ENCODE measurements at regions not wholly inside any gene's neighbourhood (a gene's known extent, or its start where the extent isn't known, plus 50 kb on each side); places are given as distances from the start of the nearest gene placed in this dataset.
"Not testable (repeated sequence)": the region's sequence is repeated elsewhere in the genome, so short reads cannot be mapped to it uniquely, and the experiment has no call there.

- no peaks in the 10 kb centered on the region for H3K36me3 ChIP-seq
- no peak overlapping the region for H3K4me3 ChIP-seq
- H3K4me1 ChIP-seq: no peaks in the 10 kb centered on the region
- intact Hi-C loops (cut with DNase I; ENCODE audit: low total_unique reads): no loop called here
- peaks cover 0 to 4% of the 10 kb centered on the region in 2 donors for H3K27me3 ChIP-seq
- no peak for TF ChIP-seq POLR2A (IDR thresholded peaks at IDR 0.05)
- no peak for TF ChIP-seq POLR2AphosphoS5 (IDR thresholded peaks at IDR 0.05)
- TF ChIP-seq, protein P1, sequence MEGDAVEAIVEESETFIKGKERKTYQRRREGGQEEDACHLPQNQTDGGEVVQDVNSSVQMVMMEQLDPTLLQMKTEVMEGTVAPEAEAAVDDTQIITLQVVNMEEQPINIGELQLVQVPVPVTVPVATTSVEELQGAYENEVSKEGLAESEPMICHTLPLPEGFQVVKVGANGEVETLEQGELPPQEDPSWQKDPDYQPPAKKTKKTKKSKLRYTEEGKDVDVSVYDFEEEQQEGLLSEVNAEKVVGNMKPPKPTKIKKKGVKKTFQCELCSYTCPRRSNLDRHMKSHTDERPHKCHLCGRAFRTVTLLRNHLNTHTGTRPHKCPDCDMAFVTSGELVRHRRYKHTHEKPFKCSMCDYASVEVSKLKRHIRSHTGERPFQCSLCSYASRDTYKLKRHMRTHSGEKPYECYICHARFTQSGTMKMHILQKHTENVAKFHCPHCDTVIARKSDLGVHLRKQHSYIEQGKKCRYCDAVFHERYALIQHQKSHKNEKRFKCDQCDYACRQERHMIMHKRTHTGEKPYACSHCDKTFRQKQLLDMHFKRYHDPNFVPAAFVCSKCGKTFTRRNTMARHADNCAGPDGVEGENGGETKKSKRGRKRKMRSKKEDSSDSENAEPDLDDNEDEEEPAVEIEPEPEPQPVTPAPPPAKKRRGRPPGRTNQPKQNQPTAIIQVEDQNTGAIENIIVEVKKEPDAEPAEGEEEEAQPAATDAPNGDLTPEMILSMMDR (IDR thresholded peaks at IDR 0.05): no peak
- no peak for DNase-seq (ENCODE audit: low spot score in 2 of 2)
- H3K27ac ChIP-seq: no peak overlapping the region
- no peaks in the 10 kb centered on the region for H3K9me3 ChIP-seq
Observed at GRCh38 chr7:37550426-37550825, 101.8 kb upstream of the ELMO1 start.

GRCh38 chr7:37550872-37551271 lies 102.2 kb upstream of the ELMO1 start:
- no peak for DNase-seq (ENCODE audit: low spot score in 2 of 2)
- TF ChIP-seq, protein P1 (IDR thresholded peaks at IDR 0.05): no peak
- TF ChIP-seq POLR2AphosphoS5 (IDR thresholded peaks at IDR 0.05) (no peak), POLR2A (IDR thresholded peaks at IDR 0.05) (no peak)
- Histone ChIP-seq H3K36me3 (no peaks in the 10 kb centered on the region), H3K27me3 (peaks cover 0 to 4% of the 10 kb centered on the region in 2 donors), H3K9me3 (no peaks in the 10 kb centered on the region), H3K4me3 (no peak overlapping the region), H3K27ac (no peak overlapping the region), H3K4me1 (no peaks in the 10 kb centered on the region)
- intact Hi-C loops (cut with DNase I; ENCODE audit: low total_unique reads): no loop called here

DNA sequence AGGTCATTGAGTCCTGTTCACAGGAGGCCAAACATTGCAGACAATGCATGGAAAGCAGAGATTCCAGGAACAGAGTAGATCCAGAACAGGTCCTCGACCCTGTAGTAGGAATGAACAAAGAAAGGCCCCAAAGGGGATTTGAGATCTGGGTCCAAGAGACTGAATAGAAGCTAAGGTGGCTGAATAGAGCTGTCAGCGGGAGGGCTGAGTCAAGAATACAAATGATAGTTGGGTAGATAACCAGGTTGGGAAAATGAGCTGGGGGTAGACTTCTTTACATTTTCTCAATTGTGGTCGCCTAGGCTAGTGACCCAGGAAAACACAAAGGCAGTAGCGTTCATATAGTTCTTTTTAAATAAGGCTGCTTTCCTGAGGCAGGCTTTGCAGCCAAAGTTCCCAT lies 103.4 kb upstream of the ELMO1 start:
- no peak overlapping the region for H3K4me3 ChIP-seq
- peaks cover 0 to 4% of the 10 kb centered on the region in 2 donors for H3K27me3 ChIP-seq
- no peaks in the 10 kb centered on the region for H3K4me1 ChIP-seq
- H3K36me3 ChIP-seq: no peaks in the 10 kb centered on the region
- intact Hi-C loops (cut with DNase I; ENCODE audit: low total_unique reads): no loop called here
- H3K27ac ChIP-seq: no peak overlapping the region
- TF ChIP-seq, protein P1 (IDR thresholded peaks at IDR 0.05): no peak
- TF ChIP-seq POLR2AphosphoS5 (IDR thresholded peaks at IDR 0.05): no peak
- no peak for TF ChIP-seq POLR2A (IDR thresholded peaks at IDR 0.05)
- no peak for DNase-seq (ENCODE audit: low spot score in 2 of 2)
- no peaks in the 10 kb centered on the region for H3K9me3 ChIP-seq

DNA sequence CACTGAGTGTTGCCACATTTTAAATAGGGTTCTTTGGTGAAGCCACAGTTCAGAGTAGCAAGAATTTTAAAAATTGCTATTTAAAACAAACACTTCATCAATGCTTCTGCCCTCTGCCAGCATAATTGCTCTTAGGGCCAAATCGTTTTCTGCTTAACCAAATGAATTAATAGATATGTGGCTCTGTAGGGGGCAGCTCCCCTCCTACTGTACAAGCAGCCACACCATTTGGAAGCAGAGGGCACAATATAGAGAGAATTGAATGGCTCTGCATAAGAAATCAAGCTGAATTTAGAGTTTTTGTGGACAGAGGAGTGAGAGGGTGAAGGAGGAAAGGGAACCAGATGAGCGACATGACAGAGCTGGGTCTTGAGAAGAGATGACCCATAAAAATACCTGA lies 103.8 kb upstream of the ELMO1 start:
- DNase-seq (ENCODE audit: low spot score in 2 of 2); H3K9me3 ChIP-seq; H3K4me1 ChIP-seq; intact Hi-C loops (cut with DNase I; ENCODE audit: low total_unique reads); H3K4me3 ChIP-seq; H3K27me3 ChIP-seq; H3K27ac ChIP-seq; H3K36me3 ChIP-seq: not testable (repeated sequence)

DNA sequence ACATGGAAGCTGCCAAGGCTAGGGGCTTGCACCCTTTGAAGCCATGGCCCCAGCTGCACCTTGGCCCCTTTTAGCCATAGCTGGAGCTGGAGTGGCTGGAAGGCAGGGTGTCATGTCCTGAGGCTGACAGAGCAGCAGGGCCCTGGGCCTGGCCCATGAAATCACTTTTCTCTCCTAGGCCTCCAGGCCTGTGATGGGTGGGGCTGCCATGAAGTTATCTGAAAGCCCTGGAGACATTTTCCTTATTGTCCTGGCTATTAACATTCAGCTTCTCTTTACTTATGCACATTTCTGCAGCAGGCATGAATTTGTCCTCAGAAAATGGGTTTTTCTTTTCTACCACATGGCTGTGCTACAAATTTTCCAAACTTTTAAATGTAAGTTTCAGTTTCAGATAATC lies 106.9 kb upstream of the ELMO1 start:
- Histone ChIP-seq H3K4me1 (no peaks in the 10 kb centered on the region), H3K9me3 (no peaks in the 10 kb centered on the region), H3K27ac (no peak overlapping the region), H3K4me3 (no peak overlapping the region), H3K36me3 (no peaks in the 10 kb centered on the region), H3K27me3 (peaks cover 0 to 4% of the 10 kb centered on the region in 2 donors)
- intact Hi-C loops (cut with DNase I; ENCODE audit: low total_unique reads): no loop called here
- TF ChIP-seq, protein P1 (IDR thresholded peaks at IDR 0.05): no peak
- TF ChIP-seq POLR2AphosphoS5 (IDR thresholded peaks at IDR 0.05) (no peak), POLR2A (IDR thresholded peaks at IDR 0.05) (no peak)
- DNase-seq (ENCODE audit: low spot score in 2 of 2): no peak

DNA sequence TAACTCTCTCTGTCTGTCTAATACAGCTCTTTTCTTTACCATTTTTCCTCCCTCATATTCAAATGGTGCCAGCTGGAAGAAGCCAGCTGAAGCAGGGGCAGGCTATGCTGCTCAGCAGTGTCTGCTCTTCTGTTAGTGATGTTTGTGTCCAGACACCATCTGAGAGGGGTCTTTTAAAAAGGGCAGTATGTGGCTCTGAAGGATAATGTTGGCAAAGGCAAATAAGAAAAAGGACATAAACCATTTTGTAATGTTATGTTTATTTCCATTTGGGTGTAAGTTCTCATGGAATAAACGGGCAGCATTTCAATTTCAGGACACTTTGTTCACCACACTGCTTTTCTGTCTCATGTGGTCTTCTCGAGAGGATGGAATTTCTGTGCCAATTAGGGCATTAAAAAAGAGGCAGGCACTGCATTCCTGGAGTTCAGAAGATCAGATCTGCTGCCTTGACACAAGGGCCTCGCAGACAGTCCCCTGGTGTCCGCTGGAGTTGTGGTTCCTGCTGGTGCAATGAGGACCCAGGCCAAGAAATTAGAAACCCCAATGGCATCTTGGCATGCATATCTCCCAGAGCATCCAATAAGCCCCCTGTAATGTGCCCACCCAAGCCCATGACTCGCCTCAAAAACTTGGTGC lies 109.0 kb upstream of the ELMO1 start:
- intact Hi-C loops (cut with DNase I; ENCODE audit: low total_unique reads): no loop called here
- Histone ChIP-seq H3K36me3 (no peaks in the 10 kb centered on the region), H3K4me3 (no peak overlapping the region), H3K4me1 (no peaks in the 10 kb centered on the region), H3K27me3 (no peaks in the 10 kb centered on the region), H3K27ac (no peak overlapping the region), H3K9me3 (no peaks in the 10 kb centered on the region)
- DNase-seq (ENCODE audit: low spot score in 2 of 2): no peak
- TF ChIP-seq POLR2AphosphoS5 (IDR thresholded peaks at IDR 0.05) (no peak), POLR2A (IDR thresholded peaks at IDR 0.05) (no peak)
- TF ChIP-seq, protein P1 (IDR thresholded peaks at IDR 0.05): no peak

Measured in breast epithelium (tissue), 4 donors.